Erythroblast (primary cell): ENCODE measurements at regions not wholly inside any gene's neighbourhood (a gene's known extent, or its start where the extent isn't known, plus 50 kb on each side); places are given as distances from the start of the nearest gene placed in this dataset.

ENCODE experiments used
- GATA1 ChIP-seq: IDR thresholded peaks from 2 replicates; pipeline ENCODE4 v1.6.1; 2011; ENCODE audit warnings: low read depth, mild to moderate bottlenecking, control low read depth, low read length, moderate library complexity
- POLR2A ChIP-seq: IDR thresholded peaks from 2 replicates; pipeline ENCODE4 v1.6.1; 2011; ENCODE audit warnings: mild to moderate bottlenecking, low read length

GRCh38 chrX:69216911-69217310, 51.7 kb upstream of the PJA1 start:
- no peak for TF ChIP-seq POLR2A
- TF ChIP-seq GATA1 = no peak
